ENCODE measurements at regions not wholly inside any gene's neighbourhood (a gene's known extent, or its start where the extent isn't known, plus 50 kb on each side); places are given as distances from the start of the nearest gene placed in this dataset.
"Not testable (repeated sequence)": the region's sequence is repeated elsewhere in the genome, so short reads cannot be mapped to it uniquely, and the experiment has no call there.

DNA sequence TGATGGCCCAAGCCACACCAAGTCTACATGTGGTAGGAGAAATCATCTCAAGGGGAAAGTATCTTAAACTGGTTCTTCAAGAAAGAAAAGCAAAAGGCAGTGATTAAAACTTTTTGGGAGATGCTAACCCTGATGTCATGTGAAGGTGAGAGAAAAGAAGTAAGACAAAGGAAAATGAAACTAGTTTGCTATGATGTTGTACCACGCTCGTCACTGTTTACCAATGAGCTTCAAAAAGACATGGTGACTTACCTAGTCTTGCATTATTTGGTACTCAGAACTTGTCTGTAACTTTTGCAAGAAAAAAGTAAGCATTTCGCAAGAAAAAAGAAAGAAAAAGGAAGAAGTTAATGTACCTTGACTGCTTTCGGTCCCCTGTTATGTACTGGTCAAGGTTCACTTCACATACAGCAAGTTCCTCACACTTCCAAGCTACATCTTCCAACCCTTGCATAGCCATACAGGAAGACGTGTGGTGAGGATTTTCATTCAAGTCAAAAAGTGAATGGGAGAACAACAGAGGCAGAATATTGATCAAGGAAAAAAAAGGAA lies 739.3 kb downstream of the NR2F1-AS1 start:
- Histone ChIP-seq H3K4me3 (no peak overlapping the region), H3K9me3 (no peaks in the 10 kb centered on the region), H3K27ac (no peak overlapping the region), H3K36me3 (no peaks in the 10 kb centered on the region), H3K4me1 (no peaks in the 10 kb centered on the region), H3K27me3 (ENCODE audit: low read depth) (no peaks in the 10 kb centered on the region)
- no peak for DNase-seq
- ATAC-seq, result no peak
- TF ChIP-seq, protein P1, sequence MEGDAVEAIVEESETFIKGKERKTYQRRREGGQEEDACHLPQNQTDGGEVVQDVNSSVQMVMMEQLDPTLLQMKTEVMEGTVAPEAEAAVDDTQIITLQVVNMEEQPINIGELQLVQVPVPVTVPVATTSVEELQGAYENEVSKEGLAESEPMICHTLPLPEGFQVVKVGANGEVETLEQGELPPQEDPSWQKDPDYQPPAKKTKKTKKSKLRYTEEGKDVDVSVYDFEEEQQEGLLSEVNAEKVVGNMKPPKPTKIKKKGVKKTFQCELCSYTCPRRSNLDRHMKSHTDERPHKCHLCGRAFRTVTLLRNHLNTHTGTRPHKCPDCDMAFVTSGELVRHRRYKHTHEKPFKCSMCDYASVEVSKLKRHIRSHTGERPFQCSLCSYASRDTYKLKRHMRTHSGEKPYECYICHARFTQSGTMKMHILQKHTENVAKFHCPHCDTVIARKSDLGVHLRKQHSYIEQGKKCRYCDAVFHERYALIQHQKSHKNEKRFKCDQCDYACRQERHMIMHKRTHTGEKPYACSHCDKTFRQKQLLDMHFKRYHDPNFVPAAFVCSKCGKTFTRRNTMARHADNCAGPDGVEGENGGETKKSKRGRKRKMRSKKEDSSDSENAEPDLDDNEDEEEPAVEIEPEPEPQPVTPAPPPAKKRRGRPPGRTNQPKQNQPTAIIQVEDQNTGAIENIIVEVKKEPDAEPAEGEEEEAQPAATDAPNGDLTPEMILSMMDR (IDR thresholded peaks at IDR 0.05), result no peak
- intact Hi-C loops (cut with DNase I), result no loop called here

DNA sequence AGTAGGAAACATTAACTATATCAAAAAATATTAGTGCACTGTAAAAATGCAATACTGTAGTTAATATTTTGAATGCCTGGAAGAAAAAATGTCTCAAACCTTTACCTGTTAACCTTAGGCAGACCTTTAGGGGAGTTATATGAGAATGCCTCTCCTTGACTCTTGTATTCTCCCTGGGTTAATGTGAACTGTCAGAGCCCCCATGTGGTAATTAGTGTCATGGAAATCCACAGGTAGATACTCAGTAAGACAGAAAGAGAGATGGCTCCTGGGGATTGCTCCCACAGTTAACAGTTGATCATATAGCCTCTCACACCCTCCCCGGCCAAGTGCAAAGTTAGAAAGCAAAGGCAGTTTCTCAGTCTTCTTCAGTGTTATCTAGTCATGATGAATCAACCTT lies 742.8 kb downstream of the NR2F1-AS1 start:
- Histone ChIP-seq H3K4me3 (no peak overlapping the region), H3K36me3 (no peaks in the 10 kb centered on the region), H3K9me3 (no peaks in the 10 kb centered on the region), H3K27ac (no peak overlapping the region), H3K4me1 (no peaks in the 10 kb centered on the region), H3K27me3 (ENCODE audit: low read depth) (no peaks in the 10 kb centered on the region)
- intact Hi-C loops (cut with DNase I), result no loop called here
- TF ChIP-seq, protein P1 (IDR thresholded peaks at IDR 0.05), result no peak
- ATAC-seq (no peak), DNase-seq (no peak)

DNA sequence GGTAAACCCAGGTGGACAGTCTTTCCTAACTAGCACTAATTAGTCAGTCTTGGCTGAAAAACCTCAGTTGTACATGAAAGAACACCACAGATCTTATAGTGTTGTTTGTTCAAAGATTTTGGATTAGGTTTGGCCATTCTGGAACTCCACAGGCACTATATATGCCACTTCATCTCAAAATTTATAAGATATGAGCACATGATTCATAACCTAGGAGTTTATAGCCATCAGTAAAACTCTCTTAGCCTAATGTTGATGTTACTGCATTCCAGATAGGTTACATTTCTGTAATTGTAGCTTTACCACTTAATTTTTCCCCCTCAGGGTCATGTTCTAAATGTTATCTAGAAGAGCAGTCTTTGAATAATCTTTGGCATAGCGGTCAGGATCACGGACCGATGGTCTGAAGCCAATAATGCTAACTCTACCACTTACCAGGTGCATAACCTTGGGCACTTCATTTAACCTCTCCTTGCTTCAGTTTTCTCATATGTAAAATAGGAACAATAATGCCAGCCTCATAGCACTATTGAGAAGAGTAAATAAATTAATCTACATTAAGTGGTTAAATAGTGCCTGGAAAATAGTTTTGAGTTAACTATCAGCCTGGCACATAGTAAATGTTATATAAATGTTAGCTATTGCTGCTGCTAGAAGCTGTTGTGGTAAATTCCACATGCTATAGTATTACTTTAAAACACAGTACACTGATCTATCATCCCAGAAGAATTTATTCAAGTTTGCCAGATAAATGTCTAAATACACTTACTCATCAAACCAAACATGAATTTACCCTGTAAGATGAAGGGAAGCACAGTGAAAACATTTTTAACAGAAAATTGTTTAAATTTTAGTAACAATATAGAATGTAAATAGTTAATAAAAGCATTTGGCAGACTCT lies 743.9 kb downstream of the NR2F1-AS1 start:
- TF ChIP-seq, protein P1 (IDR thresholded peaks at IDR 0.05), result no peak
- intact Hi-C loops (cut with DNase I), result no loop called here
- H3K4me3 ChIP-seq, result no peak overlapping the region
- no peaks in the 10 kb centered on the region for H3K27me3 ChIP-seq (ENCODE audit: low read depth)
- H3K36me3 ChIP-seq, result no peaks in the 10 kb centered on the region
- no peaks in the 10 kb centered on the region for H3K9me3 ChIP-seq
- H3K27ac ChIP-seq, result no peak overlapping the region
- DNase-seq, result no peak
- ATAC-seq, result no peak
- H3K4me1 ChIP-seq, result no peaks in the 10 kb centered on the region

DNA sequence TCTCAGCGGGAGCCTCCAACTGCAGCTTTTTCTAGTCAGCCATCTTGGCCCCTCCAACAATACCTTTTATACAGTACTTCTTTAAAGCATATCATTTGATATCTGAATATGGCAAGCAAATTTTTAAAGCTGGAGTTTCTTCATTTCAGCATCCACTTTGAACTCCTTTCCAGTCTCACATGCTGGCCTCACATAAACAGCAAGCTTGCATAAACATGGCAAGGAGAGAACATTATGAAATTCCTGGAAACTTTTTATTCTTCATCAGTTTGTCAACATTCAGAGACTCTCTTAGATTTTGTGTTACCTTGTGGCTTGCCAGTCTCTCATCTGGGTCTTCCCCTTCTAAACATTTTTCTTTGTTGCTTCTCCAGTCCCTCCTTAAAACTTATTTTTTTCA lies 745.3 kb downstream of the NR2F1-AS1 start:
- intact Hi-C loops (cut with DNase I), result no loop called here
- ATAC-seq, result no peak
- Histone ChIP-seq H3K9me3 (no peaks in the 10 kb centered on the region), H3K27me3 (ENCODE audit: low read depth) (no peaks in the 10 kb centered on the region), H3K4me1 (no peaks in the 10 kb centered on the region), H3K4me3 (no peak overlapping the region), H3K36me3 (no peaks in the 10 kb centered on the region), H3K27ac (no peak overlapping the region)
- no peak for DNase-seq
- TF ChIP-seq, protein P1 (IDR thresholded peaks at IDR 0.05), result no peak

DNA sequence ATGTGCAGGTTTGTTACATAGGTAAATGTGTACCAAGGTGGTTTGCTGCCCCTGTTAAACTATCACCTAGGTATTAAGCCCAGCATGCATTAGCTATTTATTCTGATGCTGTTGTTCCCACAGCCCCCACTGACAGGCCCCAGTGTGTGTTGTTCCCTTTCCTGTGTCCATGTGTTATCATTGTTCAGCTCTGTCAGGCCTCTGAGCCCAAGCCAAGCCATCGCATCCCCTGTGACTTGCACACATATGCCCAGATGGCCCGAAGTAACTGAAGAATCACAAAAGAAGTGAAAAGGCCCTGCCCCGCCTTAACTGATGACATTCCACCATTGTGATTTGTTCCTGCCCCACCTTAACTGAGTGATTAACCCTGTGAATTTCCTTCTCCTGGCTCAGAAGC lies 757.5 kb downstream of the NR2F1-AS1 start:
- ATAC-seq; H3K27me3 ChIP-seq (ENCODE audit: low read depth); H3K9me3 ChIP-seq; H3K4me1 ChIP-seq; H3K36me3 ChIP-seq; DNase-seq; H3K27ac ChIP-seq; H3K4me3 ChIP-seq; intact Hi-C loops (cut with DNase I): not testable (repeated sequence)

DNA sequence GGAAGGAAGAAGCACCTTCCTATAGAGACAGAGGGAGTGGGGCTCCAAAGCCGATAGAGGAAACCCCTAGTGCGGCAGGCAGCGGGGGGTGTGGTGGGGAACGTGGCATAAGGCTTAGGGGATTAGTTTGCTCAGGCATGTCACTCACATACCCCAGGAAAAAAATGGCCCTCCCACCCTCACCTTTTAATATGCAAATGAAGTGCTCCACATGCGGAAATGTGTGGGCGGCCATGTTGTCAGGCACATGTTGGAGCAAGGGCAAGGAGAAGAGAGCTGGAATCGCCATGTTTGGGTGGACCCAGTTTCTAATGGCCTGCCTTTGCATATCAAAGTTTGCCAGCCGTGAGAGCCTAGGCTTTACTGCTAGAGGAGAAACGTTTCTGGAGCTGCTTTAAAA lies 758.8 kb downstream of the NR2F1-AS1 start:
- no peak overlapping the region for H3K4me3 ChIP-seq
- H3K27me3 ChIP-seq (ENCODE audit: low read depth), result no peaks in the 10 kb centered on the region
- H3K4me1 ChIP-seq, result no peaks in the 10 kb centered on the region
- no peak for DNase-seq
- intact Hi-C loops (cut with DNase I), result no loop called here
- H3K9me3 ChIP-seq, result no peaks in the 10 kb centered on the region
- TF ChIP-seq, protein P1 (IDR thresholded peaks at IDR 0.05), result no peak
- H3K36me3 ChIP-seq, result no peaks in the 10 kb centered on the region
- no peak overlapping the region for H3K27ac ChIP-seq
- no peak for ATAC-seq

Measured in lower lobe of right lung (tissue), 2 donors.